A673 (cell line): ENCODE measurements at regions not wholly inside any gene's neighbourhood (a gene's known extent, or its start where the extent isn't known, plus 50 kb on each side); places are given as distances from the start of the nearest gene placed in this dataset.

Experiments
- BruUV-seq: library from RNA; stranded (reverse); fragments of 400-500 nt; replicated peaks from 2 replicates; lab custom pipeline; 2021; lab: Mats Ljungman, UMichigan
- CTCF ChIA-PET: fragments of 300-600 bp; sonication (Branson Sonifier 250); formaldehyde crosslinking; loops from one replicate; lab custom pipeline; 2022; ENCODE audit warnings: antibody characterized with exemption; lab: Charles Lee
- POLR2A ChIA-PET: fragments of 300-600 bp; sonication (Branson Sonifier 250); formaldehyde crosslinking; loops from one replicate; lab custom pipeline; 2022; ENCODE audit warnings: antibody characterized with exemption; ENCODE audit not compliant: low non-redundant PET; lab: Charles Lee
- DNase-seq: peaks from one replicate; pipeline ENCODE4 v3.0.0-alpha.2; 2015; ENCODE audit warnings: low spot score
- H3K27ac ChIP-seq: fragments of 200-600 bp; sonication (generic); 2 replicates; pipeline ENCODE4 v1.5.1; 2016; ENCODE audit warnings: mixed run types, low read depth, mild to moderate bottlenecking, mixed read lengths, antibody characterized with exemption, low read length; ENCODE audit not compliant: poor library complexity, severe bottlenecking
- H3K27me3 ChIP-seq: fragments of 200-600 bp; sonication (generic); replicated peaks from 2 replicates; pipeline ENCODE4 v1.6.1; 2017; ENCODE audit warnings: mixed run types, low read depth, mild to moderate bottlenecking, mixed read lengths, antibody characterized with exemption, low read length; ENCODE audit not compliant: insufficient read depth, poor library complexity
- H3K36me3 ChIP-seq: fragments of 200-600 bp; sonication (generic); 2 replicates; pipeline ENCODE4 v1.6.1; 2016; ENCODE audit warnings: mixed run types, mild to moderate bottlenecking, mixed read lengths, antibody characterized with exemption, low read length; ENCODE audit not compliant: insufficient read depth, poor library complexity, severe bottlenecking
- H3K4me1 ChIP-seq: fragments of 200-600 bp; sonication (generic); 2 replicates; pipeline ENCODE4 v1.6.1; 2017; ENCODE audit warnings: mixed run types, mild to moderate bottlenecking, mixed read lengths, antibody characterized with exemption, low read length; ENCODE audit not compliant: insufficient read depth, poor library complexity, severe bottlenecking
- H3K4me3 ChIP-seq: fragments of 200-600 bp; sonication (generic); 2 replicates; pipeline ENCODE4 v1.5.1; 2016; ENCODE audit warnings: low read depth, mixed run types, mild to moderate bottlenecking, mixed read lengths, low read length; ENCODE audit not compliant: poor library complexity, severe bottlenecking
- H3K9me3 ChIP-seq: fragments of 200-600 bp; sonication (generic); 2 replicates; pipeline ENCODE4 v1.6.1; 2016; ENCODE audit warnings: mixed run types, low read depth, mild to moderate bottlenecking, mixed read lengths, antibody characterized with exemption, low read length; ENCODE audit not compliant: poor library complexity, severe bottlenecking
- EZH2 ChIP-seq: fragments of 200-600 bp; sonication (generic); IDR thresholded peaks from 2 replicates; pipeline ENCODE4 v1.6.1; 2017; ENCODE audit warnings: borderline replicate concordance, low read depth, mild to moderate bottlenecking, mixed read lengths, antibody characterized with exemption, low read length; ENCODE audit not compliant: poor library complexity, severe bottlenecking
- intact Hi-C: fragments of 100-400 bp; cut with micrococcal nuclease; formaldehyde crosslinking; loops from one replicate; pipeline ENCODE4 v1.10.0; 2022; ENCODE audit not compliant: unreplicated experiment
- TF ChIP-seq, protein P1 (sequence below): fragments of 300-800, 200-600 bp; sonication (generic); conservative IDR thresholded peaks from 2 replicates; pipeline ENCODE4 v1.5.1; 2017; ENCODE audit warnings: low read depth, mild to moderate bottlenecking, antibody characterized with exemption, low read length, moderate library complexity, mixed read lengths

DNA sequence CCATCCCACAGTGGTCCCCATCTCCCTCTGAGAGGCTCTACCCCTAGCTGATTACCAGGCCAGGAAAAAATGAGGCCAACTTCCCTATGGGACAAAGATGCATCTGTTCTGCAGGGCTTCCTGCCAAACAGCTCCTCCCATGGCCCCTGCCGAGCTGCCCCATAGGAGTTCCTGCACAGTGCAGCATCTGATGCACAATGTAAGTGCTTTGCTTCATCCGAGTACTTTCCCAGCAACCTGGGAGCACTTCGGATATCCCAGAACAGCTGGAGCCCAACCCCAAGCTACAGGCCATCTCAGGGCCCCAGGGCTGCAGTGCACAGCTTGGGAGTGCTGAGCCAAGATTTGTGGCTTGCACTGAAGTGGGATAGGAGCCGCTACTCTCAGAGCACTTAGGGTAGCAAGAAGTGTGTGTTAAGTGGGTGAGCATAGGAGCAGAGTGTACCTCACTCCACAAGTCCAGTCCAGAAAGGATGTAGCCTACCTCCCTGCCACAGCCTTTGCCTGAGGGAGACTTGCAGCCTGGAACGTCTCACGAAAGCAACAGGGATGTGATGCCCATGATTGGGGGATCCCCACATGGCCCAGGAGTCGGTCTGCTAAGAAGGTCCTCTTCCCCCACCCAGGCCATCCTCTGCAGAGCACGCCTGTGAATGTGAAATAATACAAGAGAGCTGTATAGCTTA, 209.6 kb upstream of the VWC2 start:
- POLR2A ChIA-PET: no interaction called here
- no peak for DNase-seq
- CTCF ChIA-PET: no interaction called here
- no peaks in the 10 kb centered on the region for H3K27me3 ChIP-seq
- no peak overlapping the region for H3K27ac ChIP-seq
- no peak overlapping the region for H3K4me3 ChIP-seq
- intact Hi-C loops: no loop called here
- no TSS peak for BruUV-seq
- H3K36me3 ChIP-seq: no peaks in the 10 kb centered on the region
- peaks cover 32% of the 10 kb centered on the region for H3K9me3 ChIP-seq
- H3K4me1 ChIP-seq: no peaks in the 10 kb centered on the region
- no peak for TF ChIP-seq EZH2
- TF ChIP-seq, protein P1, sequence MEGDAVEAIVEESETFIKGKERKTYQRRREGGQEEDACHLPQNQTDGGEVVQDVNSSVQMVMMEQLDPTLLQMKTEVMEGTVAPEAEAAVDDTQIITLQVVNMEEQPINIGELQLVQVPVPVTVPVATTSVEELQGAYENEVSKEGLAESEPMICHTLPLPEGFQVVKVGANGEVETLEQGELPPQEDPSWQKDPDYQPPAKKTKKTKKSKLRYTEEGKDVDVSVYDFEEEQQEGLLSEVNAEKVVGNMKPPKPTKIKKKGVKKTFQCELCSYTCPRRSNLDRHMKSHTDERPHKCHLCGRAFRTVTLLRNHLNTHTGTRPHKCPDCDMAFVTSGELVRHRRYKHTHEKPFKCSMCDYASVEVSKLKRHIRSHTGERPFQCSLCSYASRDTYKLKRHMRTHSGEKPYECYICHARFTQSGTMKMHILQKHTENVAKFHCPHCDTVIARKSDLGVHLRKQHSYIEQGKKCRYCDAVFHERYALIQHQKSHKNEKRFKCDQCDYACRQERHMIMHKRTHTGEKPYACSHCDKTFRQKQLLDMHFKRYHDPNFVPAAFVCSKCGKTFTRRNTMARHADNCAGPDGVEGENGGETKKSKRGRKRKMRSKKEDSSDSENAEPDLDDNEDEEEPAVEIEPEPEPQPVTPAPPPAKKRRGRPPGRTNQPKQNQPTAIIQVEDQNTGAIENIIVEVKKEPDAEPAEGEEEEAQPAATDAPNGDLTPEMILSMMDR: no peak

DNA sequence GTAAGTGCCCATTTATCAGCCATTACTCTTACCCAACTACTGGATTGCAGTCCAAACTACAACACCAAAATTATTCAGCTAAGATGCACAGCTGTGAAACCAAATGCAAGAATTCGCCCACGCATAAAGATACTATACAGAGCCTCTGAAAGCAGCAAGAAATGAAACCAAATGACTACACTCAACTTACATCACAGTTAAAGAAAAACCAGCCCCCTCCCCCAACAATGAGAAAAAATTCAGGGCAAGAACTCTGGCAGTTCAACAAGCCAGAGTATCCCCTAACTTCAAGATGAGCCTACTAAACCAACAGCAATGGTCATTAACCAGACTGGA, 209.1 kb upstream of the VWC2 start:
- no peaks in the 10 kb centered on the region for H3K27me3 ChIP-seq
- H3K36me3 ChIP-seq: no peaks in the 10 kb centered on the region
- peaks cover 32% of the 10 kb centered on the region for H3K9me3 ChIP-seq
- no peak overlapping the region for H3K4me3 ChIP-seq
- no TSS peak for BruUV-seq
- no peak for DNase-seq
- H3K4me1 ChIP-seq: no peaks in the 10 kb centered on the region
- H3K27ac ChIP-seq: no peak overlapping the region
- POLR2A ChIA-PET: no interaction called here
- CTCF ChIA-PET: no interaction called here
- TF ChIP-seq, protein P1: no peak
- TF ChIP-seq EZH2: no peak
- intact Hi-C loops: no loop called here

DNA sequence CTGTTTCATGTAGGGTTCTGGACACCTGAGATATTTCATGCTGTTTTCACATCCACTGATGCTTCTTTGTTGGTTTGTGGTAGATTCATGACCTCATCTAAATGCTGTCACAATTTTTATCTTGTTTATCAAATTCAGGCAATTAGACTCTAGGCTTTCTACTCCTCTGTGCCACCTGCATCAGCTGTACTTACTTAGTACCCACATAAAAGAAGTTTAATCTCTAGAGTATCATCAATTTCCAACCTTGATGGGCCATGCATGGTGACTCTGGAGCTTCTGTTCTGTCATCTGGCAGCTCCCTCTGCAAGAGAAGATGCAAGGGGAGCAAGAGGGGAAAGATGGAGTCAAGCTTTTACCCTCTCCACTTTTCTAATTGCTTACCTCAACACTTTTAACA, 195.9 kb upstream of the VWC2 start:
- H3K4me1 ChIP-seq: no peaks in the 10 kb centered on the region
- no peaks in the 10 kb centered on the region for H3K36me3 ChIP-seq
- POLR2A ChIA-PET: no interaction called here
- DNase-seq: no peak
- intact Hi-C loops: no loop called here
- peaks cover 29% of the 10 kb centered on the region for H3K9me3 ChIP-seq
- CTCF ChIA-PET: no interaction called here
- no peak overlapping the region for H3K4me3 ChIP-seq
- H3K27ac ChIP-seq: no peak overlapping the region
- no peak for TF ChIP-seq EZH2
- TF ChIP-seq, protein P1: no peak
- BruUV-seq: no TSS peak
- H3K27me3 ChIP-seq: no peaks in the 10 kb centered on the region
